HG03378 (cell line): ENCODE measurements at regions not wholly inside any gene's neighbourhood (a gene's known extent, or its start where the extent isn't known, plus 50 kb on each side); places are given as distances from the start of the nearest gene placed in this dataset.

Experiments used
- ATAC-seq: cut with Tn5 transposase; IDR thresholded peaks from one replicate; pipeline ENCODE4 v1.9.1; 2021; ENCODE audit warnings: mild to moderate bottlenecking, moderate library complexity; ENCODE audit not compliant: unreplicated experiment

DNA sequence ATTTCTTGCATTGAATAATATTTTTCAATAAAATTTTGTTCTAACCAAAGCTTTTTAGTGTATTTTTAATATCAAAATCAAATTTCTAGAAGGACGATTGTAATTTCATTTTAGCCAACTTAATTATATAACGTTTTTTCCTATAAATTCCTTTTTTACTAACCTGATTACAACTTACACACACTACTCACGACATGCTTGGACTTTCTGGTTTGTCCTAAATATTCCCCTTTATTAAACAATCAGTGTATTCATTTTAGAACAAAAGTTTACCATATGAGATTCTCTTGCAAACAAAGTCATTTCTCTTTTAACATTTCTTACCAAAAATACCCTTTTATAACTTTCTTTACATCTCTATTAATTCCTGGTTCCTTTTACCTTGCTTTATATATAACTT, 173.7 kb downstream of the PWWP3B start:
- no peak for ATAC-seq

DNA sequence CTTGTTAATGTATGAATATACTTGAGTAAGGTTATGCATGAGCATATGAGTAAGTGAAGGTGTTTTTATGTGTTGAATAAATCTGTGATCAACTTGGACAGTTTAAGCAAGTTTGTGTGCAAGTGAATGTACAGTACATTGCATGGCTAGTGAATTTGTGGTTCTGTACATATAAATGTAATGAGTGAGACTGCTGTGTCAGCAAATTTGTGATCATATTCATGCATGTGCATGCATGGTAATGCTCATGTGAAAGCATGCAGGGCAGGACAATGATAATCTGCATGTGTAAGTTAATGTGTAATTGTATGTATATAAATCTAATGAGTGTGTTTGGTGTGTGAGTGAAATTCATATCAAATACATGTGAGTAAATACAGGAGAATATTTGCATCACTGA, 188.5 kb downstream of the PWWP3B start:
- no peak for ATAC-seq

DNA sequence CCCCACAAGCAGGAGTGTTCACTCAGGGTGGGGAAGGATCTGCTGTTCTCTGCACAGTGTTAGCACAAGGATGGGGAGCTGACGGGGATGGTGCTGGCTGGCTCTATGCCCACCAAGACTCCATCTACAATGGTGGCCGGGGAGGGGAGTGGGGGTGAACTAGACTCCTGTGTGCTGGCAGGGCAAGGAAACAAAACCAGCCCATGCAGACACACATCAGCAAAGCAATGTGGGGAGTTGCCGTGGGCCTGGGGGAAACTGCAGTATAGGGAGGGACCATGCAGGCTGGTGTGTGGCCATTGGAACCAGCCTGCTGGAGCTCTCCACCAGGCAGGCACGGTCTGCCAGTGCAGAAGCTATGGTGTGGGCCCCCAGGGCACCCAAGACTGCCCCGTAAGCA, 195.1 kb downstream of the PWWP3B start:
- ATAC-seq = no peak

DNA sequence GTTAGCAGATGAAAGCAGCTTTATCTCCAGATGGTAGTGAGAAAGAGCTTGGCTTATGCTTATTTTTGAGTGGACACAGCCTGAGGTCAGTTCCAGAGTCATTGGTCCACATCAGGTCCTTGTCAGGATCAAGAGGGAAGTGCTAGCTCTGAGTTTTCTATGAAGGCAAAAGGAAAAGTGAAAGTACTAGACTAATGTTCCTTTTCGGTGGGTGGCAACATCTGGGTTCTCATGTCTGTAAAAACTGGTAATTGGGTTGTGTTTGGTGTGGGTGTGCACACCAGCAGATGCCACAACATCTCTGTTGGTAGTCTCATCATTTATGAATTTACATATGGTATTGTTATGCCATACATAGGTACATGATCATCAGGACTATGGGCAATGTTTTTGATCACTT, 210.5 kb downstream of the PWWP3B start:
- peak; percentile 85 for ATAC-seq

DNA sequence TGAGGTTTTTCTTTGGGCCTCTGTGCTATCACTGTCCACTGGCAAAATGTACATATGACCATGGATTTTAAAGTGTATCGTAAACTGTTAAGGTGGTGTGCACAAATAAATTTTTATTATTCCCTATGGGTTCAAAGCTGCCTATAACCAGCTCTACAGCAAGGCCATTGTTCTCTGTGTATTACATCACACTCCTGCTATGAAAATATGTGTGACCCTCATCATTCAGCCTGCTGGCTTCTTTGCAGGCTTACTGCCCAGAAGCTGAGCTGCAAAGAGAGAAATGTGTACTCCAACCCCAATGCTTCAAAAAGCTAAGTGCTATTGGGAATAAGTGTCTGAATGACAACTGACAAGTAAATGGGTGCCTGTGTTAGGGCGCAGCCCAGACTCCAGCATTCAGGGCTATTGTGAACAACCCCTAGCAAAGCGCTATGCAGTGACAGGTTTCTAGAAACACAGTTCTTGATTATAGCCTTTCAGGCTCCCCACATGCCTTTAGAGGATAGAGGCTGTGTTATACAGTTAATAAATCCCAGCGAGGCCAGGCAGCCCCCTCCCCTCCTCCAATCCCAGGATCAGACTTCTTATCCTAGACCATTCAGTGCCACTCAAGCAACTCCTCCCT, 220.4 kb upstream of the RADX start:
- no peak for ATAC-seq

DNA sequence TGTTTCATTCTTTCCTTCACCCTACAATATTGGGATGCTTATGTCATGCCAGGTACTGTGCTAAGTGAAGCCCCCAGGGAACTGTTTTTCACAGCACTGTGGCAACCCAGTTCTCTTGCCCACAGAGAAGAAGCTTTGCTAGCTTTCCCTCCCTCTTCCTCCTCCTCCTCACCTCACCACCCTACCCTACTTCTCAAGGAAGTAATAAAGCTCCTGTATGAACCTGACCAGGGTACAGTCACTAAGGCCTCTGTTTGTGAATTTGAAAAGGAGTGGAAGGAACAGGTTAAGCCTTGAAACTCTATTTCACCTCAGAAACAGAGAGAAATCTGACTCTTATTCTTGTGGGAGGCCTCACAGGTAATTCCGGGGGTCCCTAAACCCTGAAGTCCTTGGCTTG, 219.4 kb upstream of the RADX start:
- ATAC-seq = no peak

DNA sequence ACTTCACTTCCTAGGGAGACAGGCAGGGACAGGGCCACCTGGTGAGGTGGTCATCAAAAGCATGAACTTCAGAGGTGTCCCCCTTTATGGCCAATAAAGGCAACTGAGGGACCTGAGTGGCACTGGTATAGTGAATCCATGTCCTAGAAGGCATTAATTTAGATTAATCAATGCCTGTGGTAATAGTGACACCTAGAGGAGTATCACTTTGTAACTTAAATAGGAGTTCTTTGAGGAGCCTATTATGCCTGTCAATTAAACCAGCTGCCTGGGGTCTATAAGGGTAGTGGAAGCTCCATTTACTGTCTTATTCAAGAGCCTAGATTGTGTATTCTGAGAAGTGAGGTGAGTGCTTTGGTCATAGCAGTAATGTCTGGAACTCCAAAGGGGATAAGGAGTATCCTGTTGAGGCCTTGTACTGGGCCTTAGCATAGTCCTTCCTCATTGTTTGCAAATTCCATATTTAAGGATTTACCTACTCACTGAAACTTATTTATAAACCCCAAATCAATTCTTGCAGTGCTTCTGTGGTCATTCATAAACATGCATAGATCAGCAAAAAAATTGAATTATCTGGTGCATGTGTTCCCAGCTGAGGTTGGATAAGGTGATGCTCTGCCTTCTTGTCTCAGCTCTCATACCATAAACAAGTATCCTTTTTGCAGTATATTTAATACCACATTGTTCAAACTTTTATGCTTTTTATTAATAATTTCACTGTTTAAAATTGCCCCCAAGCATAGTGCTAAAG, 213.8 kb upstream of the RADX start:
- ATAC-seq = peak; percentile 46

DNA sequence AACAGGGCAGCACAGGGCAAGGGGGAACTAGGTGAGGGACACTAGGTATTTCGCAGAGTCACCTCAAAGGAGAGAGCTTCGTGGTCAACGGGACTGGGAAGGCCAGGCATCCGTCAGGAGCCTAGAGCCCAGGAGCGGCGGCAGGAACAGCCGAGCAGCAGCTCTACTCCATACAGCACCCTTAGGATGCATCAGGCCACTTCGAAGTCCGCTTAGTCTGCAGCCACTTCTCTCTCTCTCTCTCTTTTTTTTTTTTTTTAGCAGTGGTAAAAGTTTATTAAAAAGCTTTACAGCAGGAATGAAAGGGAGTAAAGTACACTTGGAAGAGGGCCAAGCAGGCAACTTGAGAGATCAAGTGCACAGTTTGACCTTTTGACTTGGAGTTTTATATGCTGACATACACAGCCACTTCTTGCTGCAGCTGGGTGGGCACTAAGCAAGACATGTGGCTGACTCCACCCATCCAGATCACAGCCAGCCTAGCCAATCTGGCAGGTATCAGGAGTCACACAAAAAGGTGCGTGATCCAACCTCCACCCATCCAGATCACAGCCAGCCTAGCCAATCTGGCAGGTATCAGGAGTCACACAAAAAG, 209.7 kb upstream of the RADX start:
- ATAC-seq = no peak

DNA sequence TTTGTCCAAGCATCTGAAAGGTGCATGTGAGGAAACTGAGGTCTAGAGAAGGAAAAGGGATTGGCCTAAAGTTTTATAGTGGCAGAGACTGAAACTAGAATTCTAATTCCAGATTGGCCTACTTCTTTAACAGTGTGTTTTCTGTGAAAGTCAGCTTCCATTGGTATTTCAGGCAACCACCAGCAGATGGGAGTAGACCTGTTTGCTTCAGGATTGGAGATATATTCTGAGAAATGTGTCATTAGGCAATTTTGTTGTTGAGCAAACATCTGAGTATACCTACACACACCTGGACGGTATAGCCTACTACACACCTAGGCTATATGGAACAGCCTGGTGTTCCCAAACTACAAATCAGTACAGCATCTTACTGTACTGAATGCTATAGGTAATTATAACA, 207.3 kb upstream of the RADX start:
- no peak for ATAC-seq

DNA sequence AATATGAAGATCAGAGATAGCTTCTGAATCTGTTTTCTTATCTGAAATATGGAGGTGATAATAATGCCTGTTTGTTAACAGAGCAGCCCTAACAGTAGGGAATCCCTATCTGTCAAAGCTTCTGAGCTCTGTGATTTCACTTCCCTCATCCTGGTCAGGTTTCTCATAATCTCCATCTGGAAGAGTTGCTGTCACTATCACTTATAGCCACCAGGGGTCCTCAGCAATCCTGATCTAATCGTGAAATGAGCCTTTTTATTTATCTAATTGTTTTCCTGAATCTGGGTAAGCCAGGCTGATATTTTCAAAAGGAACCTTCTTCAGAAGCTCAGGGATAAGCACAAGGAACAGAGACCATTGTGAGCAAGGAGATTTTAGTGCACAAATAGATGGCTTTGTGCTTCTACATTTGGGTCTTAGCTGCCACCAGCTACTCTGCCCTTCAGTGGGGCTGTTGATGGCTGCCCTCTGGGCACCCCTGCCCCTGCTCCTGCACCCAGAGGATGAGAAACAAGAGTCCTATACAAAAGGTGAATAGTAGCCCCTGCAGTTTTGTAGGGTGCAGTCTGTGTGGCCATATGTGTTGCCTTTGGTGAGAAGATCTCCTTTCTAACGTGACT, 196.4 kb upstream of the RADX start:
- peak; percentile 97 for ATAC-seq

DNA sequence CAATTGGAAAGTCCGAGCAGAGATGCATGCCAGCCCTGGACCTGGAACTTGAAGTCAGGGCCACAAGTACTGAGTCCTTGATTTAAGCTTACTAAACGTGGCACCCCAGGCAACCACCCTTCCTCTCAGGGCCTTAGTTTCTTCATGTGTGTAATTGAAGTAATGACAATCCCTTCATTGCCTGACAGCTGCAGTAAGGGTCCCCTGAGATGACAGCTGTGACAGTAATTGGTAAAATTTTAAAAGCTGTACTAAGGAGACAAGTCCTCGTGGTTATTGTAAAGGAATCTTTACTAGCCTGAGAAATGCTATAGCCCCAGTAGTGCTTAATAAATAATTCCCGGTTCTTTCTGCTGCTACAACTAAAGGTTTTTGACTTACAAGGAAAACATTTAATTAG, 175.1 kb upstream of the RADX start:
- ATAC-seq = no peak

DNA sequence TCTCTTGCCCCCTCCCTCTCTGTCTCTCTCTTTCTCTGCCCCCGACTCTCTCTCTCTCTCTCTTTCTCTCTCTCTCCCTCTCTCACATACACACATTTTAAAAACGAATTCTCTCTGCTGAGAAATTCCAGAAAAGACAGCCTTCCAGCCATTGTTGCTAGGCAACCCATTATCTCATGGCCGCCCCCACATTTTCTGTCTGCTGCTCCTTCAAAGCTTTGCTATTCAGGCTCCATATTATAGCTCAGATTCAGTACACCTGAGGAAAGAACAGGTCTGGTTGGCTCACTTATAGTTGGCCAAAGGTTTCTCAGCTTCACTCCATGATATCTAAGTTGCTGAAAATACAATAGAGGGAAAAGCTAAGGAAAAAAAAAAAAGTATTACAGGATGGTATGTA, 174.4 kb upstream of the RADX start:
- no peak for ATAC-seq

DNA sequence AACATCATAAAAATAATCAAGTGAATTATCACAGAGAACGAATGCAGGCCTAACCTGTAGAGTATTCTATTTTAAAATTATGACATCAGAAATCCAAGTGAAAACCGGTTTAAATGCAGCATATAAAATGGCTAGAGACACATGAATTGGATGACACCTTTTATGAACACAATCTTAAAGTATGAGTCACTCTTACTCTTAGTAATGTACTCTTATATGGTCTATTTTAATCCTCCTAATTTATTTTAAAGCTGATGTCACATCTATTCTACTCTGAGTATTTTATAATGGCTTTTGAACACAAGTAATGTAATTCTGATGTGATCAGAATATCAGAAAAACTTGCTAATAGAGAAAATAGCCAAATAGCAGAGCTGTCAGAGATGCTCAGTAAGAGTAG, 161.4 kb upstream of the RADX start:
- no peak for ATAC-seq

DNA sequence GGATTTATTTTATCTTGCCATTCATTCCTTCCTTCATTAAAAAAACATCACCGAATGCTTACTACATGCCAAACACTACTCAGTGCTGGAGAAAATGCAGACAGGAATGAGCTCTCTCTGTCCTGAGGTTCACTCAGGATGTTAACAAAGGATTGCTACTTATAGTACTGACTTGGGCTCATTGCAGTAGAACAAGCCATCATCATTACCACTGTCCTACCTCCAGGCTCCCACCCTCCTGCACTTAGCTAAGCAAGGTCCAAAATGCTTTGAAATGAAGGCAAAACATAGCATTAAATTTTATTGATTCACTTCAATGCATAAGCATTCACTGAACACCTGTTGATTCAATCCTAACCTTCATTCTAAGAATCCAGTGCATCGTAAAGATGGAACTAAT, 159.8 kb upstream of the RADX start:
- no peak for ATAC-seq

DNA sequence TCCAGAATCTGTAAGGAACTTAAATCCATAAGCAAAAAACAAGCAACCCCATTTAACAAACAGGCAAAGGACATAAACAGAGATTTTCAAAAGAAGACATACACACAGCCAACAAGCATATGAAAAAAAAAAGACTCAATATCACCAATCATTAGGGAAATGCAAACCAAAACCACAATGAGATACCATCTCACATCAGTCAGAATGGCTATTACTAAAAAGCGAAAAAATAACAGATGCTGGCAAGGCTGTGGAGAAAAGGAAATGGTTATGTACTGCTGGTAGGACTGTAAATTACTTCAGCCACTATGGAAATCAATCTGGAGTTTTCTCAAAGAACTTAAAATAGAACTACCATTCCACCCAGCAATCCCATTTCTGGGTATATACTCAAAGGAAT, 156.8 kb upstream of the RADX start:
- ATAC-seq = no peak

DNA sequence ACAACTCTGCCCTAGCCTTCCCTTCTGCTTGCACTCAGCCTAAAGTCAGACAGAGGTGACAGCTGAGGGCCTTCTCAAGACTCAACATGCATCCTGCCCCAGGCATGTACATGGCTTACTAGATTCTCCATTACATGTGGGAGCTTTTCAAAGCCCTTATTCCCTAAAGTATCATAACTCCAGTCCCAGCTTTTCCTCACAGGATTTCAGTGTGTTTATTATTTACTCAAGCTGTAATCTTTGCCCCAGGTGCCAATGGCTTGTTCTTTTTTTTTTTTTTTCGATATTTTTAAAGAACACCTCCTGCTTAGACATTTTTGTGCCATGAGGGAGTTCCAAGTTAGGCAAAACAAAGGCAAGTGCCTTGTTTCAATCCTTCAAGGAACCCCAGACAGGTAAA, 154.0 kb upstream of the RADX start:
- ATAC-seq = no peak

DNA sequence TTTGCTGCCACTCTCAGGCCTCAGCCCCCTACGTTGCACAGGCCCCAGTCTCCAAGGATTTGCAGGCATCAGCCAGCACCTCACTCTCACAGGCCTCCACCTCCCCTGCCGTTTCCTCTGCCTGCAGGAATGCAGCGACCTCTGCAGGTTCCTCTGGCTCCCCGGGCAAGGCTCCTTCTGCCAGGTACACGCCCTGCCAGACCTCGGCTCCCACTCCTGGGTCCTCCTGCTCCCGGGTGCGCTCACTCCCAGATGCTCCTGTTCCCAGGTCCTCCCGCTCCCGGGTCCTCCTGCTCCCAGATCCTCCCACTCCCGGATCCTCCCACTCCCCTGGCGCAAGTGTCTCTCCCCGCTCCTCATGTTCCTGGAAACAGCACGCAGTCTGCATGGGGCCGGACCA, 144.4 kb upstream of the RADX start:
- ATAC-seq = no peak

DNA sequence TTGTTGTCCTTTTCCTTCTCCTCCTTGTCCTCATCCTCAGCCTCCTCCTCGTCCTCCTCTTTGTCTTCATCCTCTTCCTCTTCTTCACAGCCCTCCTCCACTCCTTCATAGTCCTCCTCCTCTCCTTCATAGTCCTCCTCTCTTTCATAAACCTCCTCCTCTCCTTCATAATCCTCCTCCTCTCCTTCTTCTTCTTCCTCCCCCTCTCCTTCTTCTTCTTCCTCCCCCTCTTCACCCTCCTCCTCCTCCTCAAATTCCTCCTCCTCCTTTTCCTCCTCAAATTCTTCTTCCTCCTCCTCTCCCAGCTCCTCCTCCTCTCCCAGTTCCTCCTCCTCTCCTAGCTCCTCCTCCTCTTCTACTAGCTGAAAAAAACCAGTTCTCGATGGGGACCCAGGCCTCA, 143.8 kb upstream of the RADX start:
- ATAC-seq = no peak

DNA sequence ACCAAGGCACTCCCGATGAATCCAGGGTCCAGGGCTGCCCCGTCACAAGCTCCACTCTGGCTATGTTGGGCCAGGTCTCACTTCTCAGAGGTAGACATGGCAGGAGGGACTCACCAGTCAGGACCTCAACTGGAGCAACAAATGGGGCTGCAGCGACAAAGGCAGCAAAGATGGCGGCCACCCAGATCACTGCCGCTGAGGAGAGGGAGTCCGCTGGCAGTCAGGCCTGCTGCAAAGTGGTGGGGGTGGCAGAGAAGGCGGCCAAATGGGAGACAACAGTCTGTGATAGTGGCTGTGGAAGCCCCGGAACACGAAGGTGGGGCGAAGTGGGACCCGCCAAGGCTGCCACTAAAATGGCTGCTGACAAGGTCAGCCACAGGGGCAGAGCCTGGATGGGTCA, 143.3 kb upstream of the RADX start:
- no peak for ATAC-seq

DNA sequence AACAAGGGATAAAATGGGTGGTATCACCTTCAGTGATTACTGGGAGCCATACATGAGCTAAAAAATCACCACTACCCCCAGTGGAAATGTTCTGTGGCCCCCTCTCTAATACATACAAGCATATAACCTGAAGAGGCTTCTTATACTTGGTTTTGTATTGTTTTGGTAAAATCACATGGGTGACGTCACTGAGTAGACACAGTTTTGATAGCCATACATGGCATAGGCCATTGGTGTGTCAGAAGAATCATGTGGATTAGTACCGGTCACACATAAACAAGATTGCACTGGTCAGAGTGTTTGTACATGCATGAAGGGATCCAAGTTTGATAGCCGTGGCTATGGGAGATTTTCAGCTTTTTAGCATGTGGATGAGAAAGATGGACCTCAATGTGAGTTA, 131.9 kb upstream of the RADX start:
- no peak for ATAC-seq

DNA sequence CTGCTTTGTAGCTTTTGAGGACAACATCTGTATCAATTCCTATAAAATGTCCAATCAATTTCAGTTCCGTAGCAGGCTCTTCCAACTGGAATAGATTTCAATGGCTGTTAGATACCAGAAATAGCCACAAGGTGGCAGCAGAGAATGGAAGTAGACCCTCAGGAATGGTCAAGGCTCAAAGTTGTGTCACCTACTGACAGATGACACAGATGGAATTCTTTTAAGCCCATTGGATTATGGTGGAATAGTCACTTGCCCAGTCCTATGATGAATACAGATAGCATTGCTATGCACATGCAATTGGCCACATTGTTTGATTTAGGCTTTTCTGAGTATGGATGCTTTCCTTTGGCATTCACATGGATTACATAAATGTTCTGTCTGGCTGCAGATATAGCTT, 130.4 kb upstream of the RADX start:
- no peak for ATAC-seq

DNA sequence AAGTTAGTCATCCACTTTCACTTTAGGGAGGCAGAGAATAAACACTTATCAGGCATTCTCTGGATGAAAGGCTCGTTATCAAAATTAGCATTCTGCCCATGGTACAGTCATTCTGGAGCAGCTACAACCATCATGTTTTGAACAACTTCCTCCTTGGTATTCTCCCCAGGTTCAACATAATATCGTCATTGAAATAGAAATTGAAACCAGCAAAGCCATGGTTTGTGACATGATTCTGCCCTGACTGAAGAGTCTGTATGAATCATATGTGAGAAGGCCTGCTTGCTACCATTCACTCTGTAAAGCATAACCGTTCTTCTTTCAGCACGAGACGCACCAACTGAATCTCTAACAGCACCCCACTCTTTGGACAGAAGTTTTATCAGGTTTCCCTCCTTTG, 127.5 kb upstream of the RADX start:
- peak; percentile 99 for ATAC-seq
